H1 (cell line): ENCODE measurements at regions not wholly inside any gene's neighbourhood (a gene's known extent, or its start where the extent isn't known, plus 50 kb on each side); places are given as distances from the start of the nearest gene placed in this dataset.

Experiments
- CTCF ChIA-PET: fragments of 300-600 bp; sonication (Branson Sonifier 250); formaldehyde crosslinking; loops from one replicate; lab custom pipeline; 2021; ENCODE audit not compliant: partially characterized antibody; lab: Charles Lee
- POLR2A ChIA-PET: fragments of 300-600 bp; sonication (Branson Sonifier 250); formaldehyde crosslinking; loops from one replicate; lab custom pipeline; 2021; ENCODE audit warnings: inconsistent platforms; ENCODE audit not compliant: partially characterized antibody; lab: Charles Lee
- DNase-seq, 2 experiments: peaks; one replicate each; pipeline versions ENCODE4 v3.0.0 to v3.0.0-alpha.2; 2010 to 2022; ENCODE audit warnings: low spot score in 2 of 2, low read depth in 1 of 2, mixed read lengths in 1 of 2
- FAIRE-seq: peaks from 2 replicates; lab custom pipeline; 2011; peaks lifted over from hg19 to GRCh38; lab: Jason Lieb, UNC
- H2AFZ ChIP-seq: 2 replicates; pipeline ENCODE4 v1.8.1; 2012; ENCODE audit warnings: low read length, inconsistent platforms
- H2AK5ac ChIP-seq: 2 replicates; pipeline ENCODE4 v1.6.1; 2013; ENCODE audit warnings: low read depth, low read length
- H2BK120ac ChIP-seq: replicated peaks from 2 replicates; pipeline ENCODE3; 2013; ENCODE audit warnings: low read depth, low read length, inconsistent platforms
- H2BK12ac ChIP-seq: 2 replicates; pipeline ENCODE4 v1.6.1; 2013; ENCODE audit warnings: low read depth, low read length
- H2BK15ac ChIP-seq: 2 replicates; pipeline ENCODE4 v1.6.1; 2013; ENCODE audit warnings: low read length
- H2BK20ac ChIP-seq: 2 replicates; pipeline ENCODE4 v1.6.1; 2013; ENCODE audit warnings: low read length
- H2BK5ac ChIP-seq: 2 replicates; pipeline ENCODE4 v1.6.1; 2013; ENCODE audit warnings: low read depth, low read length
- H3K14ac ChIP-seq: 2 replicates; pipeline ENCODE4 v1.6.1; 2013; ENCODE audit warnings: inconsistent platforms; ENCODE audit not compliant: insufficient read length
- H3K18ac ChIP-seq: 2 replicates; pipeline ENCODE4 v1.6.1; 2013; ENCODE audit warnings: low read length; ENCODE audit errors: extremely low read depth
- H3K23ac ChIP-seq: 2 replicates; pipeline ENCODE4 v1.6.1; 2013; ENCODE audit warnings: inconsistent platforms; ENCODE audit not compliant: insufficient read length
- H3K23me2 ChIP-seq: 2 replicates; pipeline ENCODE4 v1.6.1; 2013; ENCODE audit warnings: low read depth, low read length
- H3K27ac ChIP-seq: 2 replicates; pipeline ENCODE4 v1.6.1; 2011; ENCODE audit warnings: low read depth, low read length, inconsistent platforms
- H3K27me3 ChIP-seq, 4 experiments: replicated peaks in 1 of 4; 1 replicate in 1 of 4; 2 replicates in 3 of 4; pipeline versions ENCODE4 v1.6.1 to v1.8.1; 2011 to 2013; ENCODE audit warnings: low read length in 3 of 4, mild to moderate bottlenecking in 3 of 4, inconsistent platforms in 2 of 4, mixed read lengths in 2 of 4, moderate library complexity in 1 of 4; ENCODE audit not compliant: control insufficient read depth in 3 of 4, insufficient read depth in 3 of 4; ENCODE audit errors: extremely low read depth in 1 of 4
- H3K36me3 ChIP-seq, 4 experiments: 2 replicates each; pipeline versions ENCODE4 v1.6.1 to v1.8.1; 2011 to 2013; ENCODE audit warnings: mild to moderate bottlenecking in 4 of 4, low read length in 3 of 4, moderate library complexity in 2 of 4, control low read depth in 1 of 4, inconsistent platforms in 1 of 4; ENCODE audit not compliant: insufficient read depth in 4 of 4, control insufficient read depth in 2 of 4
- H3K4ac ChIP-seq: replicated peaks from 2 replicates; pipeline ENCODE3; 2013; ENCODE audit warnings: low read length, low read depth, mixed read lengths, inconsistent platforms; ENCODE audit not compliant: insufficient read length
- H3K4me1 ChIP-seq, 4 experiments: replicated peaks in 1 of 4; 1 replicate in 1 of 4; 2 replicates in 3 of 4; pipeline versions ENCODE4 v1.6.1 to v1.8.1; 2011 to 2013; ENCODE audit warnings: low read length in 3 of 4, inconsistent platforms in 2 of 4, mixed read lengths in 1 of 4; ENCODE audit not compliant: insufficient read depth in 4 of 4, control insufficient read depth in 3 of 4
- H3K4me2 ChIP-seq, 2 experiments: 2 replicates each; pipeline versions ENCODE4 v1.6.1 to v1.8.1; 2011 to 2013; ENCODE audit warnings: low read depth in 2 of 2, low read length in 2 of 2, control low read depth in 1 of 2, inconsistent platforms in 1 of 2, mild to moderate bottlenecking in 1 of 2; ENCODE audit not compliant: insufficient read depth in 1 of 2
- H3K4me3 ChIP-seq, 4 experiments: fragments of 200-600, 300-600 bp in 1 of 4; sonication (generic), shearing (Covaris generic), sonication (Bioruptor Twin) in 1 of 4; 2 replicates each; pipeline versions ENCODE4 v1.5.1 to v1.8.1; 2011 to 2016; ENCODE audit warnings: low read length in 4 of 4, low read depth in 3 of 4, control low read depth in 2 of 4, inconsistent platforms in 2 of 4, mild to moderate bottlenecking in 2 of 4, mixed read lengths in 1 of 4, moderate library complexity in 1 of 4; ENCODE audit not compliant: insufficient read depth in 2 of 4; ENCODE audit errors: extremely low read depth in 1 of 4
- H3K56ac ChIP-seq: replicated peaks from 2 replicates; pipeline ENCODE3; 2013; ENCODE audit warnings: low read depth, mild to moderate bottlenecking, mixed read lengths, low read length, inconsistent platforms; ENCODE audit not compliant: insufficient read length
- H3K79me1 ChIP-seq: 2 replicates; pipeline ENCODE4 v1.6.1; 2013; ENCODE audit warnings: low read depth, low read length, control low read depth
- H3K79me2 ChIP-seq, 2 experiments: 2 replicates each; pipeline versions ENCODE4 v1.6.1 to v1.8.1; 2012 to 2013; ENCODE audit warnings: low read length in 2 of 2, mild to moderate bottlenecking in 2 of 2, inconsistent platforms in 1 of 2; ENCODE audit not compliant: insufficient read depth in 2 of 2, control insufficient read depth in 1 of 2
- H3K9ac ChIP-seq, 4 experiments: replicated peaks in 1 of 4; 1 replicate in 1 of 4; 2 replicates in 3 of 4; pipeline versions ENCODE4 v1.6.1 to v1.8.1; 2011 to 2013; ENCODE audit warnings: low read depth in 3 of 4, low read length in 3 of 4, control low read depth in 2 of 4, mild to moderate bottlenecking in 2 of 4, moderate library complexity in 2 of 4, inconsistent platforms in 1 of 4; ENCODE audit errors: extremely low read depth in 1 of 4
- H3K9me3 ChIP-seq, 2 experiments: 2 replicates each; pipeline versions ENCODE4 v1.6.1 to v1.8.1; 2012 to 2013; ENCODE audit warnings: mild to moderate bottlenecking in 2 of 2, moderate library complexity in 2 of 2, control low read depth in 1 of 2, inconsistent platforms in 1 of 2, low read depth in 1 of 2, low read length in 1 of 2, mixed read lengths in 1 of 2; ENCODE audit not compliant: insufficient read depth in 2 of 2
- H4K20me1 ChIP-seq, 2 experiments: replicated peaks in 1 of 2; 2 replicates each; pipeline versions ENCODE3 to v1.8.1; 2011 to 2013; ENCODE audit warnings: inconsistent platforms in 2 of 2, low read length in 2 of 2, mild to moderate bottlenecking in 1 of 2; ENCODE audit not compliant: insufficient read depth in 2 of 2, control insufficient read depth in 1 of 2
- H4K5ac ChIP-seq: 2 replicates; pipeline ENCODE4 v1.6.1; 2013; ENCODE audit warnings: low read length, low read depth, mixed read lengths, inconsistent platforms; ENCODE audit not compliant: insufficient read length
- H4K8ac ChIP-seq: 2 replicates; pipeline ENCODE4 v1.8.0; 2013; ENCODE audit warnings: mild to moderate bottlenecking, moderate library complexity, low read length, inconsistent platforms; ENCODE audit not compliant: insufficient read depth; ENCODE audit errors: extremely low read depth
- H4K91ac ChIP-seq: replicated peaks from 2 replicates; pipeline ENCODE3; 2013; ENCODE audit warnings: low read length, mixed read lengths, inconsistent platforms; ENCODE audit not compliant: insufficient read length
- BRCA1 ChIP-seq: IDR thresholded peaks from 2 replicates; pipeline ENCODE4 v1.6.1; 2012; ENCODE audit warnings: low read depth, low read length, improper control_type of control experiment
- CBX8 ChIP-seq: fragments of 300-800, 300-1000 bp; sonication (generic); IDR thresholded peaks from 2 replicates; pipeline ENCODE4 v1.7.1; 2016; ENCODE audit warnings: low read depth, low read length, borderline replicate concordance
- CHD2 ChIP-seq: IDR thresholded peaks from 2 replicates; pipeline ENCODE4 v1.6.1; 2012; ENCODE audit warnings: low read length, improper control_type of control experiment
- GABPA ChIP-seq: IDR thresholded peaks from 2 replicates; pipeline ENCODE4 v1.6.1; 2011; ENCODE audit warnings: mild to moderate bottlenecking, low read length, moderate library complexity, borderline replicate concordance; ENCODE audit not compliant: insufficient read depth
- GTF2F1 ChIP-seq: IDR thresholded peaks from 2 replicates; pipeline ENCODE4 v1.6.1; 2012; ENCODE audit warnings: low read depth, low read length, improper control_type of control experiment, borderline replicate concordance
- PHF8 ChIP-seq: fragments of 200-600 bp; sonication (generic); conservative IDR thresholded peaks from 2 replicates; pipeline ENCODE4 v1.7.1; 2012; ENCODE audit warnings: low read depth, mild to moderate bottlenecking, inconsistent platforms, low read length, moderate library complexity
- POLR2A ChIP-seq, 2 experiments: IDR thresholded peaks; 1 replicate in 1 of 2; 2 replicates in 1 of 2; pipeline ENCODE4 v1.6.1; 2011; ENCODE audit warnings: low read depth in 2 of 2, low read length in 2 of 2, mild to moderate bottlenecking in 2 of 2; ENCODE audit errors: control extremely low read depth in 1 of 2
- SP1 ChIP-seq: IDR thresholded peaks from 2 replicates; pipeline ENCODE4 v1.6.1; 2011; ENCODE audit warnings: low read depth, low read length
- SUZ12 ChIP-seq: fragments of 200-600 bp; sonication (generic); IDR thresholded peaks from 2 replicates; pipeline ENCODE4 v1.6.1; 2012; ENCODE audit warnings: mild to moderate bottlenecking, inconsistent platforms, low read length, moderate library complexity, mixed read lengths
- TAF7 ChIP-seq: optimal IDR thresholded peaks from 2 replicates; pipeline ENCODE3; 2011; ENCODE audit warnings: low read depth, mild to moderate bottlenecking, inconsistent platforms, low read length, moderate library complexity, borderline replicate concordance
- ZNF274 ChIP-seq: IDR thresholded peaks from 2 replicates; pipeline ENCODE4 v1.7.0; 2012; ENCODE audit warnings: low read length, borderline replicate concordance; ENCODE audit errors: extremely low read depth
- WGBS, 2 experiments: shearing (Covaris generic) in 1 of 2; methylation state at CpG; one replicate each; pipeline versions ENCODE4 v1.1.6 to v1.1.7; 2013 to 2015; ENCODE audit warnings: low lambda C conversion rate in 2 of 2, mixed read lengths in 2 of 2, inconsistent platforms in 1 of 2, low coverage in 1 of 2, missing lambda C conversion rate in 1 of 2; ENCODE audit not compliant: insufficient replicate concordance in 2 of 2, insufficient coverage in 1 of 2, insufficient read length in 1 of 2; ENCODE audit errors: extremely low coverage in 1 of 2, missing lambda C conversion rate in 1 of 2; 5-methylcytosine and 5-hydroxymethylcytosine counted together
- TF ChIP-seq, protein P1 (sequence below): IDR thresholded peaks from 2 replicates; pipeline ENCODE4 v1.6.1; 2011; ENCODE audit warnings: low read depth, mild to moderate bottlenecking, low read length; ENCODE audit not compliant: insufficient read depth

DNA sequence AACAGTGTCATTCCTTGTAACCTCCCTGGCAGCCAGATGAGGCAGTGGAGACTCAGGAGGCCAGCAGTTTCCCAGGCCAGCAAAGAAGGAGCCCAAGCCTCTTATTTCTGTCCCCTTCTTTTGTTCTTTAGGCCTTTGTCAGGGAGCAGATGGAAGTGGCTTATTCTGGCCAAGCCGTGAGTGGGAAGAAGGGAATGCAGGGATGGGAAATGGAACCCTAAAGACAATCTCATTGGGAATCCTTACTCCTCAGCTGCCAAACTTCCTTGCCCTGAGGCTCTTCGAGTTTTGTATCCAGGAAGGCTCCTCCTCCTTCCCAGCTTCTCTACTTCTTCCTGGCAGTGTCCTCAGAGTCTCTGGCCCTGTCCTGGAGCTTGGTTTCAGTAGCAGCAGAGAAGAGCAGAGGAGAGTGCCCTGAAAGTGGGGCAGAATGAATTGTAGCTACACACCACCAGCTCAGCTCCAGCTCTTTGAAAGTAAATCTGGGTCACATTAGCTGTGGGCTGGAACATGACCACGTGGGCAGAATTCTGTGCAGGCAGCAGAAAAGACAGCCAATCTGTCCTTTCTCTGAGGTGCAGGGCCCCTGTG is 63.9 kb downstream of the NDUFS5 start:
- FAIRE-seq (no peak), DNase-seq (no peak)
- ChIA-PET POLR2A (interaction anchor here (1.0 to 1.1 kb wide), 2 partner anchors 9 to 89 kb away, joined by 3 to 4 read pairs; no protein-coding TSS in a partner anchor), CTCF (interaction anchor here (0.8 to 1.7 kb wide), 9 partner anchors 10 to 449 kb away, joined by 3 to 6 read pairs (median 3); partner anchors contain the start of gene NDUFS5)
- WGBS, 2 experiments: 66% methylated on average over 3 of the region's 3 CpGs; no CpG with 5 or more reads in 1 of the 2 experiments
- Histone ChIP-seq H3K9ac (no peak overlapping the region), H3K56ac (no peak overlapping the region), H3K36me3 (no peaks in the 10 kb centered on the region; a peak in 1 of 8 replicates), H3K4me2 (no peak overlapping the region), H3K9me3 (no peaks in the 10 kb centered on the region), H3K18ac (no peak overlapping the region), H3K4me1 (no peaks in the 10 kb centered on the region; a peak in 1 of 7 replicates), H3K23me2 (no peaks in the 10 kb centered on the region), H3K79me2 (no peaks in the 10 kb centered on the region), H2BK20ac (no peak overlapping the region), H4K8ac (no peak overlapping the region), H2BK5ac (no peak overlapping the region), H4K20me1 (no peaks in the 10 kb centered on the region), H2AFZ (no peak overlapping the region), H2BK120ac (no peak overlapping the region), H3K27ac (no peak overlapping the region), H3K27me3 (no peaks in the 10 kb centered on the region), H3K4me3 (no peak overlapping the region), H3K4ac (no peak overlapping the region), H2BK12ac (no peak overlapping the region), H2BK15ac (no peak overlapping the region), H3K23ac (no peak overlapping the region), H2AK5ac (no peak overlapping the region), H4K91ac (no peak overlapping the region), H3K14ac (no peak overlapping the region), H4K5ac (no peak overlapping the region), H3K79me1 (no peaks in the 10 kb centered on the region; the same call in none of the 2 replicates)
- TF ChIP-seq CBX8 (no peak), ZNF274 (no peak), CHD2 (no peak), TAF7 (no peak), GTF2F1 (no peak), POLR2A (IDR thresholded peaks at IDR 0.05; ENCODE audit: control extremely low read depth in 1 of 2, low read depth in 2 of 2, low read length in 2 of 2) (no peak), BRCA1 (no peak), SP1 (no peak), GABPA (no peak), SUZ12 (no peak), PHF8 (no peak)
- TF ChIP-seq, protein P1, sequence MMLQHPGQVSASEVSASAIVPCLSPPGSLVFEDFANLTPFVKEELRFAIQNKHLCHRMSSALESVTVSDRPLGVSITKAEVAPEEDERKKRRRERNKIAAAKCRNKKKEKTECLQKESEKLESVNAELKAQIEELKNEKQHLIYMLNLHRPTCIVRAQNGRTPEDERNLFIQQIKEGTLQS: no peak
